ENCODE measurements at regions not wholly inside any gene's neighbourhood (a gene's known extent, or its start where the extent isn't known, plus 50 kb on each side); places are given as distances from the start of the nearest gene placed in this dataset.
A peak's percentile ranks its signal among the peaks of the same experiment; 100 is the strongest.

- H3K27me3 ChIP-seq (ENCODE audit: control insufficient read depth in 1 of 2, insufficient read depth in 1 of 2, low read length in 2 of 2): no peaks in the 10 kb centered on the region
- no peak overlapping the region for H2AFZ ChIP-seq (ENCODE audit: low read depth, low read length)
- H2BK15ac ChIP-seq (ENCODE audit: low read depth, poor library complexity, severe bottlenecking): no peak overlapping the region
- no peak overlapping the region for H3K4me3 ChIP-seq (ENCODE audit: insufficient read depth in 1 of 2, low read depth in 1 of 2, low read length in 2 of 2)
- H3K4me1 ChIP-seq (ENCODE audit: control insufficient read depth, insufficient read depth, low read depth, low read length): no peaks in the 10 kb centered on the region
- no peaks in the 10 kb centered on the region for H3K9me3 ChIP-seq (ENCODE audit: control insufficient read depth, low read length)
- H3K9ac ChIP-seq (ENCODE audit: low read length): no peak overlapping the region
- no peak overlapping the region for H2AK5ac ChIP-seq (ENCODE audit: low read length, severe bottlenecking)
- no peak overlapping the region for H2BK5ac ChIP-seq (ENCODE audit: low read depth, low read length, poor library complexity, severe bottlenecking)
- no peak overlapping the region for H2BK120ac ChIP-seq (ENCODE audit: low read depth, low read length)
- no peak overlapping the region for H3K14ac ChIP-seq (ENCODE audit: low read length in 2 of 2)
- no peak overlapping the region for H4K91ac ChIP-seq (ENCODE audit: low read length)
- no peak for DNase-seq
- H3K36me3 ChIP-seq (ENCODE audit: control insufficient read depth in 1 of 2, insufficient read depth in 2 of 2, low read depth in 1 of 2, low read length in 2 of 2): no peaks in the 10 kb centered on the region
- no peak overlapping the region for H3K23ac ChIP-seq (ENCODE audit: low read length in 2 of 2)
- no peak overlapping the region for H3K4me2 ChIP-seq (ENCODE audit: low read length, poor library complexity, severe bottlenecking)
- no peak overlapping the region for H2BK12ac ChIP-seq (ENCODE audit: low read length in 2 of 2)
- H3K18ac ChIP-seq (ENCODE audit: low read depth in 1 of 2, low read length in 2 of 2): no peak overlapping the region
- no peak overlapping the region for H4K8ac ChIP-seq (ENCODE audit: low read length)
- no peaks in the 10 kb centered on the region for H3K79me1 ChIP-seq (replicated peaks; ENCODE audit: low read length, poor library complexity, severe bottlenecking)
- no peak overlapping the region for H3K4ac ChIP-seq (ENCODE audit: low read depth in 1 of 2, low read length in 2 of 2)
- 69% methylated on average over 3 of the region's 3 CpGs for WGBS
- no peak overlapping the region for H3K27ac ChIP-seq (ENCODE audit: low read length, poor library complexity, severe bottlenecking)
These were observed 835.1 kb upstream of the MBL2 start for GRCh38 chr10:53607691-53608090.

GRCh38 chr10:53606981-53607380 lies 834.4 kb upstream of the MBL2 start:
- no peak overlapping the region for H3K4ac ChIP-seq (ENCODE audit: low read depth in 1 of 2, low read length in 2 of 2)
- no peak overlapping the region for H2AK5ac ChIP-seq (ENCODE audit: low read length, severe bottlenecking)
- no peak overlapping the region for H2AFZ ChIP-seq (ENCODE audit: low read depth, low read length)
- H2BK120ac ChIP-seq (ENCODE audit: low read depth, low read length): no peak overlapping the region
- H3K9ac ChIP-seq (ENCODE audit: low read length): no peak overlapping the region
- H3K9me3 ChIP-seq (ENCODE audit: control insufficient read depth, low read length): no peaks in the 10 kb centered on the region
- no peak overlapping the region for H3K23ac ChIP-seq (ENCODE audit: low read length in 2 of 2)
- no peaks in the 10 kb centered on the region for H3K4me1 ChIP-seq (ENCODE audit: control insufficient read depth, insufficient read depth, low read depth, low read length)
- no peak overlapping the region for H3K4me2 ChIP-seq (ENCODE audit: low read length, poor library complexity, severe bottlenecking)
- no peak overlapping the region for H4K91ac ChIP-seq (ENCODE audit: low read length)
- no peak overlapping the region for H3K4me3 ChIP-seq (ENCODE audit: insufficient read depth in 1 of 2, low read depth in 1 of 2, low read length in 2 of 2)
- no peaks in the 10 kb centered on the region for H3K79me1 ChIP-seq (replicated peaks; ENCODE audit: low read length, poor library complexity, severe bottlenecking)
- no peak overlapping the region for H3K14ac ChIP-seq (ENCODE audit: low read length in 2 of 2)
- H3K27me3 ChIP-seq (ENCODE audit: control insufficient read depth in 1 of 2, insufficient read depth in 1 of 2, low read length in 2 of 2): no peaks in the 10 kb centered on the region
- H3K27ac ChIP-seq (ENCODE audit: low read length, poor library complexity, severe bottlenecking): no peak overlapping the region
- peak; percentile 14 for DNase-seq
- no peak overlapping the region for H2BK15ac ChIP-seq (ENCODE audit: low read depth, poor library complexity, severe bottlenecking)
- WGBS: 53% methylated on average over 2 of the region's 3 CpGs
- no peak overlapping the region for H2BK12ac ChIP-seq (ENCODE audit: low read length in 2 of 2)
- no peak overlapping the region for H2BK5ac ChIP-seq (ENCODE audit: low read depth, low read length, poor library complexity, severe bottlenecking)
- no peaks in the 10 kb centered on the region for H3K36me3 ChIP-seq (ENCODE audit: control insufficient read depth in 1 of 2, insufficient read depth in 2 of 2, low read depth in 1 of 2, low read length in 2 of 2)
- H4K8ac ChIP-seq (ENCODE audit: low read length): no peak overlapping the region
- no peak overlapping the region for H3K18ac ChIP-seq (ENCODE audit: low read depth in 1 of 2, low read length in 2 of 2)

- H3K4me3 ChIP-seq (ENCODE audit: insufficient read depth in 1 of 2, low read depth in 1 of 2, low read length in 2 of 2): no peak overlapping the region
- H2AFZ ChIP-seq (ENCODE audit: low read depth, low read length): no peak overlapping the region
- no peak overlapping the region for H3K4me2 ChIP-seq (ENCODE audit: low read length, poor library complexity, severe bottlenecking)
- no peaks in the 10 kb centered on the region for H3K27me3 ChIP-seq (ENCODE audit: control insufficient read depth in 1 of 2, insufficient read depth in 1 of 2, low read length in 2 of 2)
- no peak overlapping the region for H3K27ac ChIP-seq (ENCODE audit: low read length, poor library complexity, severe bottlenecking)
- WGBS: 19% methylated on average over 6 of the region's 11 CpGs
- no peaks in the 10 kb centered on the region for H3K9me3 ChIP-seq (ENCODE audit: control insufficient read depth, low read length)
- H3K36me3 ChIP-seq (ENCODE audit: control insufficient read depth in 1 of 2, insufficient read depth in 2 of 2, low read depth in 1 of 2, low read length in 2 of 2): no peaks in the 10 kb centered on the region
- no peak overlapping the region for H3K23ac ChIP-seq (ENCODE audit: low read length in 2 of 2)
- peaks cover 3% of the 10 kb centered on the region for H3K4me1 ChIP-seq (ENCODE audit: control insufficient read depth, insufficient read depth, low read depth, low read length)
- H3K14ac ChIP-seq (ENCODE audit: low read length in 2 of 2): no peak overlapping the region
- no peak overlapping the region for H3K18ac ChIP-seq (ENCODE audit: low read depth in 1 of 2, low read length in 2 of 2)
- peak; percentile 45 for DNase-seq
- no peak overlapping the region for H2BK15ac ChIP-seq (ENCODE audit: low read depth, poor library complexity, severe bottlenecking)
- H4K91ac ChIP-seq (ENCODE audit: low read length): no peak overlapping the region
- H3K4ac ChIP-seq (ENCODE audit: low read depth in 1 of 2, low read length in 2 of 2): no peak overlapping the region
- no peak overlapping the region for H2BK120ac ChIP-seq (ENCODE audit: low read depth, low read length)
- no peaks in the 10 kb centered on the region for H3K79me1 ChIP-seq (replicated peaks; ENCODE audit: low read length, poor library complexity, severe bottlenecking)
- no peak overlapping the region for H2BK5ac ChIP-seq (ENCODE audit: low read depth, low read length, poor library complexity, severe bottlenecking)
- no peak overlapping the region for H2BK12ac ChIP-seq (ENCODE audit: low read length in 2 of 2)
- H3K9ac ChIP-seq (ENCODE audit: low read length): no peak overlapping the region
- H2AK5ac ChIP-seq (ENCODE audit: low read length, severe bottlenecking): no peak overlapping the region
- no peak overlapping the region for H4K8ac ChIP-seq (ENCODE audit: low read length)
These were observed 828.8 kb upstream of the MBL2 start for GRCh38 chr10:53601260-53601875.

GRCh38 chr10:53598914-53599313 lies 826.3 kb upstream of the MBL2 start:
- no peak overlapping the region for H2AFZ ChIP-seq (ENCODE audit: low read depth, low read length)
- H3K9ac ChIP-seq (ENCODE audit: low read length): no peak overlapping the region
- no peak overlapping the region for H4K91ac ChIP-seq (ENCODE audit: low read length)
- H3K36me3 ChIP-seq (ENCODE audit: control insufficient read depth in 1 of 2, insufficient read depth in 2 of 2, low read depth in 1 of 2, low read length in 2 of 2): no peaks in the 10 kb centered on the region
- no peak overlapping the region for H2BK120ac ChIP-seq (ENCODE audit: low read depth, low read length)
- H3K27ac ChIP-seq (ENCODE audit: low read length, poor library complexity, severe bottlenecking): peak overlapping the region; percentile 70
- H3K4me1 ChIP-seq (ENCODE audit: control insufficient read depth, insufficient read depth, low read depth, low read length): peaks cover 3% of the 10 kb centered on the region
- H3K27me3 ChIP-seq (ENCODE audit: control insufficient read depth in 1 of 2, insufficient read depth in 1 of 2, low read length in 2 of 2): no peaks in the 10 kb centered on the region
- no peak overlapping the region for H2AK5ac ChIP-seq (ENCODE audit: low read length, severe bottlenecking)
- no peak overlapping the region for H3K14ac ChIP-seq (ENCODE audit: low read length in 2 of 2)
- H4K8ac ChIP-seq (ENCODE audit: low read length): no peak overlapping the region
- no peak overlapping the region for H3K4me2 ChIP-seq (ENCODE audit: low read length, poor library complexity, severe bottlenecking)
- H2BK15ac ChIP-seq (ENCODE audit: low read depth, poor library complexity, severe bottlenecking): no peak overlapping the region
- no peak overlapping the region for H3K18ac ChIP-seq (ENCODE audit: low read depth in 1 of 2, low read length in 2 of 2)
- H2BK5ac ChIP-seq (ENCODE audit: low read depth, low read length, poor library complexity, severe bottlenecking): peak overlapping the region; percentile 47
- no peak overlapping the region for H3K4me3 ChIP-seq (ENCODE audit: insufficient read depth in 1 of 2, low read depth in 1 of 2, low read length in 2 of 2)
- 54% methylated on average over 2 of the region's 2 CpGs for WGBS
- no peak overlapping the region for H3K4ac ChIP-seq (ENCODE audit: low read depth in 1 of 2, low read length in 2 of 2)
- no peak for DNase-seq
- no peaks in the 10 kb centered on the region for H3K79me1 ChIP-seq (replicated peaks; ENCODE audit: low read length, poor library complexity, severe bottlenecking)
- no peaks in the 10 kb centered on the region for H3K9me3 ChIP-seq (ENCODE audit: control insufficient read depth, low read length)
- H3K23ac ChIP-seq (ENCODE audit: low read length in 2 of 2): no peak overlapping the region
- H2BK12ac ChIP-seq (ENCODE audit: low read length in 2 of 2): no peak overlapping the region

Data from mesenchymal stem cell (in vitro differentiated cells and primary cell).